T-helper 2 cell (primary cell): ENCODE measurements at regions not wholly inside any gene's neighbourhood (a gene's known extent, or its start where the extent isn't known, plus 50 kb on each side); places are given as distances from the start of the nearest gene placed in this dataset.
"Not testable (repeated sequence)": the region's sequence is repeated elsewhere in the genome, so short reads cannot be mapped to it uniquely, and the experiment has no call there.

Source experiments
- DNase-seq, 5 experiments: peaks; one replicate each; pipeline versions ENCODE4 v3.0.0 to v3.0.0-alpha.2; 2012 to 2022

DNA sequence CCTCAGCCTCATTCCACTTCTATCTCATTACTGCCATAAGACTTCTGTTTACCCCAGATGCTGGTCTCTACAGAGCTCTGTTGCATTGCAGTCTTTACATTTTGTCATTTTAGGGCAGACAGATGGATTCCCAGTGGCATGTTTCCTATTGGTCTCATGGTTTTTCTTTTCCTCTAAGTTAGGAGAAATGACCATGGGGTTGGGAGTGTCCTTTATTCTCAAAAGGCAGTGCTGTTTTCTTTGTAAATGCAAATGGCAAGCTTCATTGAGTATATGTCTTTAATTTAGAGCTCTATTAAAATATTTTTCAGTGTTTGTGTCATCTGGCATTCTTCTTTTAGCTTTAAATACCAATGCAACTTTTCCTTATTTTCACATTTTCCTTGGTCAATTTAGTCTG lies 57.0 kb downstream of the MSTN start:
- DNase-seq = no peak

DNA sequence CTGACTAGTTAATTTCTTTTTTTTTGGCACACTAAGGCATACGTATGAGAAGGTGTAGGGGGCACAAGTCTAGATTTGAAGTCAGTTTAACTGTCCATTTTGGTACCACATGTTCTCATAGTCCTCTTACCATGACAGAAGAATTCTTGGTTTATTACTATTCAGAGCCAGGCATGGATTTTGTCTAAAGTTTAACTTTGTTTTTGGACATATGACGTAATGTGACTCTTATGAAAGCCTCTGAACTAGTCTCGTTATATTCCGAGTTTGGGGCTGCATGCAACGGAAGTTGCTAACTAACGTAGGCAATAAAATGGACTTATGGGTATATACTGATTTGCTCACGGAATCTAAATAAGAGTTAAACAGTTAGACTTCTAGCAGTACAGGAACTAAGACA lies 62.9 kb downstream of the MSTN start:
- DNase-seq = no peak

DNA sequence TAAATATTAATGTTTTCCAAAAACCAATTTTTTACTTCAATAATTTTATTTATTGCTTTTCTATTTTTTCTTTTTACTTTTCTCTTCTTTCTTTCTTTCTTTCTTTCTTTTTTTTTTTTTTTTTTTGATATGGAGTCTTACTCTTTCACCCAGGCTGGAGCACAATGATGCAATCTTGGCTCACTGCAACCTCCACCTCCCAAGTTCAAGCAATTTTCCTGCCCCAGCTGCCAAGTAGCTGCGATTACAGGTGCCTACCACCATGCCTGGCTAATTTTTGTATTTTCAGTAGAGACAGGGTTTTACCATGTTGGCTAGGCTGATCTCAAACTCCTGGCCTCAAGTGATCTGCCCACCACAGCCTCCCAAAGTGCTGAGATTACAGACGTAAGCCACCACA lies 63.9 kb downstream of the MSTN start:
- not testable (repeated sequence) for DNase-seq

DNA sequence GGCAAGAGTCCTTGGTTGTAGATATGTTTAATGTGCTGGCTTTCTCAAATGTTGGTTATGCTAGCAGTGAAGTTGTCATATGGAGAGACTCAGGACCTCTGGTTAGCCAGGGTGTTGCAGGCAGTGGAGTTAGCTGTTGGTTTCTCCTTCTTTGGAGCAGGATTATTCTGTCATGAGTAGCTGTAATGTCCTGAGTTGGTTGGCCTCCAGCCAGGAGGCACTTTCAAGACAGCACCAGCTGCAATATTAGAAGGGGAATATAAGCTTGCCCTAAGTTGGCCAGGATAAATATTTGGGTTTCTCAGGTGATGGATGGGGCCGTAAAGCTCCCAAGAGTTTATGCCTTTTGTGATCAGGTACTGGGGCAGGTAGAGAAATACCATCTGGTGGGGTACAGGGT lies 65.5 kb downstream of the MSTN start:
- no peak for DNase-seq

DNA sequence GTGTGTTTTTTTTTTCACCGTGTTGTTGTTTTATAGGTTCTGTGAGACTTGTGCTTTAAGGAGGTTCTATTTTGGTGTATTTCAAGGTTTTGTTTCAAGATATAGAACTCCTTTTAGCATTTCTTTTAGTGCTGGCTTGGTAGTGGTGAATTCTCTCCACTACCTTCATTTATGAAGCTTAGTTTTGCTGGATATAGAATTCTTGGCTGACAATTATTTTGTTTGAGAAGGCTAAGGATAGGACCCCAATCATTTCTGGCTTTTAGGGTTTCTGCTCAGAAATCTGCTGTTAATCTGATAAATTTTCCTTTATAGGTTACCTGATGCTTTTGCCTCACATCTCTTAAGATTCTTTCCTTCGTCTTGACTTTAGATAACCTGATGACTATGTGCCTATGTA lies 66.8 kb downstream of the MSTN start:
- DNase-seq = no peak

DNA sequence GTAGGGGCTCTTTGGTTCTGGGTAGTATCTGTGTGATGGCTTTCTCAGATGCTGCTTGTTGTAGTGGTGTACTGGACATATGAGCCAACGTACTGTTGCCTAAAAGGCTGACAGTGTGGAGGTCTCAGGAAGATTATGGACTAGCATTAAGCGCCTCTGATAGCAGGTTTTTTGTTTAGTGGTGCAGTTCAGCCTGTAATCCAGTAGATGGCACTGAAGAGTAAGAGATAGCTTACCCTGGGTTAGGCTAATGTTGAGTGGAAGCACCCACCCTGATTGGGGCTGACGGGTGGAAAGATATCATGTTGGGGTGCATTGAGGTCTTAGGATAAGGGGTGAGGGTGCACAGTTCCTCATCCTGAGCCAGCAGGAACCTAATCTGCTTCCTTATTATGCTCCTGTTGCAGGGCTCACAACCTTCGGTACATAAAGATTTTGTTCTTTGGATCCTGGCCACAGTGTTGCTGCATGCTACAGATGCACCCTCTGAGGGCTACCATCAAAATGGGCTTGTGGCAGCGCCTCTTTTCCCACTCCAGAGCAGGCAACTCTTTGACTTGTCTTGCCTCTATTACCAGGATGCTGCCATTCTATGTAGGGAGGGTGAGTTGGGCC lies 79.6 kb downstream of the MSTN start:
- peak in 1 of 5 experiments; percentile 9 for DNase-seq

DNA sequence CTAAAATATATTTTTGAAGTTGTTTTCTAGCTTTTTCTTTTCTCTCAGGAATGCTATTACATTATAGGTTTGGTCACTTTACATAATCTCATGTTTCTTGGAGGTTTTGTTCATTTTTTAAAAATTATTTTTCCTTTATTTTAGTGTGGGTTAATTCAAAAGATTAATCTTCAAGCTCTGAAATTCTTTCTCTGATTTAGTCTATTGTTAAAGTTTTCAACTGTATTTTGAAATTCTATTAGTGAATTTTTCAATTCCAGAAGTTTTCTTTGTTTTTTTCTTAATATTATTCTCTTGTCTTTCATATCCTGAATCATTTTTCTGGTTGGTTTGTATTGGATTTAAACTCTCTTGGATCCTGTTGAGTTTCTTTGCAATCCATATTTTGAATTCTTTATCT lies 80.4 kb downstream of the MSTN start:
- no peak for DNase-seq

DNA sequence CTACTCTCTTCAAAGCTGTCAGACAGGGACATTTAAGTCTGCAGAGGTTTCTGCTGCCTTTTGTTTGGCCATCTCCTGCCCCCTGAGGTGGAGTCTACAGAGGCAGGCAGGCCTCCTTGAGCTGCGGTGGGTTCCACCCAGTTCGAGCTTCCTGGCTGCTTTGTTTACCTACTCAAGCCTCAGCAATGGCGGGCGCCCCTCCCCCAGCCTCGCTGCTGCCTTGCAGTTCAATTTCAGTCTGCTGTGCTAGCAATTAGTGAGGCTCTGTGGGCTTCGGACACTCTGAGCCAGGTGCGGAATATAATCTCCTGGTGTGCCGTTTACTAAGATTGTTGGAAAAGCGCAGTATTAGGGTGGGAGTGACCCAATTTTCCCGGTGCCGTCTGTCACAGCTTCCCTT lies 86.0 kb downstream of the MSTN start:
- DNase-seq = not testable (repeated sequence)

DNA sequence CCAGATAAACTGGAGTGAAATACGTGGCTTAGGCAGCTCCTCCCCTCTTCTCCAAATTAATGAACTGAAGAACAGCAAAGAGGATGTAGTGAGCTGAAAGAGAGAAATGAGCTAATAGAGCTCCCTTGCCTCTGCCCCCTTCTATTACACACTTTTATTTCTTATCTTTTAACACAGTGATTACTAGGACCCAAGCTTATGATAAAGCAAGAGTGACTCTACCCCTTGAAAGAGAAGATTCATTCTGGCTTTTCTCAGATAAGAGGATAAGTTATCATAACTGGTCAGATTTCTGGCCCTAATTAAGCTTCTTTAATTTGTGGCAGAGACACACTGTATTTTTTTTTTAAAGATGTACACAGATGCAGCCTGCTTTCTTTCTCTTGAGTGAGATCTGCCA lies 102.2 kb downstream of the MSTN start:
- DNase-seq = no peak

DNA sequence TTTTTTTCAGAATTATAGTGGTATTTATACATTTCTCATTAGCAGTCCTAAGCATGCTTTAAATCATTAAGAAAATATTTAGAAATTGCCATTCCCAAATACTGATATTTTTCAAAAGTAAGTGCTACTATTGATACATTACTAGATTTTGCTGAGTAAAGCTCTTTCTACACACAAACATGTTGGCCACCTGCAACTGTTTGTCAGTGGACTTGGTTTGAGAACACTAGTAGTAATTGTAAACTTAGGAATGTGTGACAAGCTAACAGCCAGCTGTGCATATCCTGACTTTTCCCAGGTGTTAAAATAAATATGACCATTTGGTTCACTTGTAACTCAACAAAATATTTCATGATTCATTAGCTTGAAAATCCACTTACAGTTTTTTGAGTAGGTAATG lies 103.1 kb downstream of the MSTN start:
- no peak for DNase-seq

DNA sequence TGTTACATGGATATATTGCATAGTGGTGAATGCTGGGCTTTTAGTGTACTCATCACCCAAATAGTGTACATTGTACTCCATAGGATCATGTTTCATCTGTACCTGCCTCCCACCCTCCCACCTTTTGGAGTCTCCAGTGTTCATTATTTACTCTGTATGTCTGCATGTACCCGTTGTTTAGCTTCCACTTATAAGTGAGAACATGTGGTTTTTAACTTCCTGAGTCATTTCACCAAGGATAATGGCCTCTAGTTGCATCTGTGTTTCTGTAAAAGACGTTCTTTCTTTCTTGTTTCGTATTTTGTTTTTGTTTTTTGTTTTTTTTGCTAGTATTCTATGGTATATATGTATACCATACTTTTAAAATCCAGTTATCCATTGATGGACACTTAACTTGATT lies 107.5 kb downstream of the MSTN start:
- peak in 1 of 5 experiments; percentile 60 for DNase-seq

DNA sequence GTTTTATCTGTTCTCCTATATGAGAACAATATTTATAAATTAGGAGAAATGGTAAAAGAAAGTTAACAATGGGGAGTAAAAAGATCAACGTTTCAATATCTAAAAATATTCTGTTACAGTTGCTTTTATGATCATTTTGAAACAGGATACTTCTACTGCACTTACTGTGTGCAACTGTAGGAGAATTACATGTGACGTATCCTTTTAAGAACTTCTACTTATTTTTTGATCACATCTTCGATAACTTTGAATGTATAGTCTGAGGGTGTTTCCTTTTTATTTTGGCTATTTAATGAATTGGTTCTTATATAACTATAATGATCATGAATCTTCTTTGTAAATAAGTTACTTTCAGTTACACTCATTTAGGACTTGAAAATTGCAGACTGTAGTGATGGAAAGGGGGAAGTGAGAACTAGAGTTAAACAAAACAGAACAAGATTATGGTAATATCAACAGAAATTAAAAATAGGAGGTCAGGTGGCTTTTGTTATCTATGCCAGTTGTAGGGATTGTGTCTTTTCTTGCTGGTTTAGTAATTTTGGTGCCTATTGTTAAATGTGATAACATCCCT lies 109.9 kb downstream of the MSTN start:
- peak in 1 of 5 experiments; percentile 15 for DNase-seq

DNA sequence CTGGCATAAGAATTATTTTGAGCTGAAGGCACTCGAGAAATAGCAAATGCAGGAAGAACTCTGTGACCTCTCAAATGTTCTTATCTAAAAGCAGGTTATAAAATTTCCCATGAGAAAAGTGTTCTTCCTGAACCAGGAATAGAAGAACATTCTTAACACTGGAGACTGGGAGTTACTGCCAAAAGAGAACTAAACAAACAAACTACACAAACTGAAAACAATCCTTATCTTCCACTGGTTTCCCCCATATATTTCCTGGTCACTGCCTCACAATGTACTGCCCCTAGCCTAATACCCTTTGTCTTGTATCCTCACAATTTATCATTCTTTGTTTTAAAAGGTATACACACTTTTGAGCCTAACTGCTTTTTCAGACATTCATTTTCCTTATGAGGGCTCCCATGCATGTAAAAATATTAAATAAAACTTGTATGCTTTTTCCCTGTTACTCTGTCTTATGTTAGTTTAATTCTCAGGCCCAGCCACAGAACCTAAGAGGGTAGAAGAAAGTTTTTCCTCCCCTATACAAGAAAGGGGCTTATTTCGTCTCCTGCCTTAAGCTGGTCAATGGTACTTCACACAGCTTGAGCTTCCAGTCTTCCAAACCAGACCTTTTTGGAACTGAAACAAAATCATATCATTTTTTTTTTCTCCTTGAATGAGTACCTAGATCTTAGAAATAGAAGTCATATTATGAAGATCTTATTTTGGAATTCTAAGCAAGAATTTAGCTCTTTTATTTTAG lies 110.6 kb downstream of the MSTN start:
- no peak for DNase-seq

DNA sequence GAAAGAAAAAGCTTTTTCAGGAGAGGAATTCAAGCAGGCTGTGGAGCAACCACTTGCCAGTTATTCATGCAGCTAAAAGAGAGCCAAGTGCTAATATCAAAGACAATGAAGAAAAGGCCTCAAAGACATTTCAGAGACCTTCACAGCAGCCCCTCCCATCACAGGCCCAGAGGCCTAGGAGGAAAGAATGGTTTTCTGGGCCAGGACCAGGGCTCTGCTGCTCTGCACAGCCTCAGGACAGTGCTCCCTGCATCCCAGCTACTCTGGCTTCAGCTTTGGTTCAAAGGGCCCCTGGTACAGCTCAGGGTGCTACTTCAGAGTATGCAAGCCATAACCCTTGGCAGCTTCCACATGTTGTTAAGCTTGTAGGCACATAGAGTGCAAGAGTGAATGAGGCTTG lies 119.5 kb downstream of the MSTN start:
- DNase-seq = no peak

DNA sequence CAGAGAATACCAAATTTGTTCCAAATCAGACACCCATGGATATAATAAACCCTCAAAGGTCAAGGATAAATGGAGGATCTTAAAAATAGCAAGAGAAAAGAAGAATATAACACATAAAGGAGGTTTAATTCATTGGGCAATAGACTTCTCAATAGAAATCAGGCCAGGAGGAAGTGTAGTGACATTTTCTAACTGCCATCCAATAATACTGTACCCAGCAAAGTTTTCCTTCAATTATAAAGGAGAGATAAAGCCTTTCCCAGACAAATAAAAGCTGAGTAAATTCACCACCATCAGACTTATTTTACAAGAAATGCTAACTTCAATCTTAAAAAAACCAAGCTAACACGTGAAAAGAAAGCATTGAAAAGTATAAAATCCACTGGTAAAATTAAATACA lies 121.6 kb downstream of the MSTN start:
- DNase-seq = no peak

DNA sequence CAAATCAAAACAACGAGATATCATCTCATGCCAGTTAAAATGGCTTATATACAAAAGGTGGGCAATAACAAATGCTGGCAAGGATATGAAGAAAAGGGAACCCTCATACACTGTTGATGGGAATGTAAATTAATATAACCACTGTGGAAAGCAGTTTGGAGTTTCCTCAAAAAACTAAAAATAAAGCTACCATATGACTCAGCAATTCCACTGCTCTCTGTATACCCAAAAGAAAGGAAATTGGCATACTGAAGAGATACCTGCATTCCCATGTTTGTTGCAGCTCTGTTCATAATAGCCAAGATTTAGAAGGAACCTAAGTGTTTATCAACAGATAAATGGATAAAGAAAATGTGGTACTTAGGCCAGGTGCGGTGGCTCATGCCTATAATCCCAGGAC lies 124.8 kb downstream of the MSTN start:
- DNase-seq = no peak

DNA sequence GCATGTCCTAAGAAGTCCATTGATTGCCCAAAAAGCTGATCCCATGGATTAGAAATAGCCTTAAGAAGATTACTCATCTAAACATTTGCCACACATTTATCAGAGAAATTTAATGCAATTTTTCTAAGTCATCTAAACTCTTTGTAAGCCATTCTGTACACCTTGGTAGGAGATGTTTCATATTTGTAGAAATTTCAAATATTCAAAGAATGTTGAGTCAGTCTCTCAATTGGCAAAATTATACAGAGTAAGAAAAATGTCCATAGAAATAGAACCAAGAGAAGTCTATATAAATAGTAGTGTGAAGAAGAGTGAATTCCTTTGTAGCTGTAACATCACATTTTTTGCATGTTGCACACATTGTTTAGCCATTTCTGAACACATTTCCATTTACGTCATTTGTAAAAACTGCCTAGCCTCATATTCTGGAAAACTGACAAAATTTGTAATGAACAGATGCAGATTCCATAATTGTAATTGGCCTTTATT lies 128.6 kb downstream of the MSTN start:
- DNase-seq = no peak

DNA sequence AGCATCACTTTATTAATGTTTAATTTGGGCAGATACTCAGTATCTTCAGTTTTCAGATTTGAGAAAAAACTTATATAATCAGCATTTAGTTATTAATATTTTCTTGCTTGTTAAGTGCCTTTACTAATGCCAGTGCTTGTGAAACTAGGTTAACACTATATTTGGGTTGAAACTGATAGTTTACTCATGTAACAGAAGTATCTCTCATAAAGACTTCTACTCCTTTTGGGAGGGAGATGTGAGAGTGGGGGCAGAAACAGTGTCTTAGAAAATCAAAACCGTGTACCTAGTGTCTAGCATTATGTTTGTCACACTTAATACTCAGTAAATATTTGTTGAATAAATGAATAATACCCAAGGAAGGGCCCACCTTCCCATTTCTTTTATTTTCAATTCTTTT lies 129.5 kb downstream of the MSTN start:
- DNase-seq = no peak

DNA sequence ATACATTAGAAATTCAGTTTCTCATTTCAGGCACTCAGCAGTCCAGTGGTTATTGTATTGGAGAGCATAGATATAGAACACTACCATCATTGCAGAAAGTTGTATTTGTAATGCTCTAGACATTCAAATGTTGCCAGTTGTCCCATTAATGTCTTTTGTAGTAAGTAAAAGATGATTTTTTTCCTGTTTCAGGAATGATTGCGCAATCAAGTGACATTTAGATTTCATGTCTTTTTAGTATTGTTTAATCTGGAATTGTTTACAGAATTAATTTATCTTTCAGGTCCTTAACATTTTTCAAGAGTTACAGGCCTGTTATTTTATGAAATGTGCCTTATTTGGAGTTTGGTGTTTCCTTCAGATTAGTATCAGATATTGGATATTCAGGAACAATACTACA lies 134.7 kb downstream of the MSTN start:
- no peak for DNase-seq
